ENCODE measurements at regions not wholly inside any gene's neighbourhood (a gene's known extent, or its start where the extent isn't known, plus 50 kb on each side); places are given as distances from the start of the nearest gene placed in this dataset.
A peak's percentile ranks its signal among the peaks of the same experiment; 100 is the strongest.

GRCh38 chr20:22288156-22288555, 296.2 kb downstream of the FOXA2 start:
- TF ChIP-seq CTCF (IDR thresholded peaks at IDR 0.05), result no peak
- H3K27ac ChIP-seq, result no peak overlapping the region
- no peaks in the 10 kb centered on the region for H3K36me3 ChIP-seq
- peaks cover 20% of the 10 kb centered on the region for H3K27me3 ChIP-seq
- peak; percentile 11 for ATAC-seq
- no peaks in the 10 kb centered on the region for H3K9me3 ChIP-seq
- WGBS, 2 donors (ENCODE audit: low coverage in 1 of 2), result 82 to 89% methylated on average over 3 to 5 of the region's 5 CpGs
- no peaks in the 10 kb centered on the region for H3K4me1 ChIP-seq
- no peak overlapping the region for H3K4me3 ChIP-seq

- Histone ChIP-seq H3K36me3 (no peaks in the 10 kb centered on the region), H3K4me1 (no peaks in the 10 kb centered on the region), H3K9me3 (no peaks in the 10 kb centered on the region), H3K27ac (no peak overlapping the region), H3K27me3 (peaks cover 10% of the 10 kb centered on the region), H3K4me3 (no peak overlapping the region)
- no peak for TF ChIP-seq POLR2AphosphoS5 (IDR thresholded peaks at IDR 0.05)
- TF ChIP-seq POLR2A (IDR thresholded peaks at IDR 0.05), result no peak
- TF ChIP-seq EP300 (IDR thresholded peaks at IDR 0.05), result no peak
- TF ChIP-seq CTCF (IDR thresholded peaks at IDR 0.05), result no peak
- no peak for ATAC-seq
- WGBS, 2 donors (ENCODE audit: low coverage in 1 of 2), result 8 to 60% methylated on average over 1 of the region's 1 CpG
Observed at GRCh38 chr20:22285555-22285954, 298.8 kb downstream of the FOXA2 start.

GRCh38 chr20:22282696-22283095, 301.7 kb downstream of the FOXA2 start:
- TF ChIP-seq CTCF (IDR thresholded peaks at IDR 0.05) (no peak), EP300 (IDR thresholded peaks at IDR 0.05) (no peak), POLR2AphosphoS5 (IDR thresholded peaks at IDR 0.05) (no peak), POLR2A (IDR thresholded peaks at IDR 0.05) (no peak)
- Histone ChIP-seq H3K4me3 (no peak overlapping the region), H3K9me3 (no peaks in the 10 kb centered on the region), H3K36me3 (no peaks in the 10 kb centered on the region), H3K27me3 (no peaks in the 10 kb centered on the region), H3K4me1 (no peaks in the 10 kb centered on the region), H3K27ac (no peak overlapping the region)
- 73 to 87% methylated on average over 3 of the region's 3 CpGs for WGBS, 2 donors (ENCODE audit: low coverage in 1 of 2)
- no peak for ATAC-seq

GRCh38 chr20:22274330-22274729, 310.0 kb downstream of the FOXA2 start:
- H3K4me1 ChIP-seq, result no peaks in the 10 kb centered on the region
- H3K27me3 ChIP-seq, result peaks cover 13% of the 10 kb centered on the region
- no peaks in the 10 kb centered on the region for H3K9me3 ChIP-seq
- H3K4me3 ChIP-seq, result no peak overlapping the region
- no peak overlapping the region for H3K27ac ChIP-seq
- TF ChIP-seq EP300 (IDR thresholded peaks at IDR 0.05) (no peak), CTCF (IDR thresholded peaks at IDR 0.05) (no peak), POLR2A (IDR thresholded peaks at IDR 0.05) (no peak), POLR2AphosphoS5 (IDR thresholded peaks at IDR 0.05) (no peak)
- H3K36me3 ChIP-seq, result no peaks in the 10 kb centered on the region
- ATAC-seq, result no peak
- WGBS, 2 donors (ENCODE audit: low coverage in 1 of 2), result 67 to 91% methylated on average over 4 of the region's 4 CpGs

GRCh38 chr20:22268675-22269074, 315.7 kb downstream of the FOXA2 start:
- WGBS, 2 donors (ENCODE audit: low coverage in 1 of 2), result 73 to 89% methylated on average over 2 of the region's 2 CpGs
- H3K9me3 ChIP-seq, result no peaks in the 10 kb centered on the region
- H3K4me3 ChIP-seq, result no peak overlapping the region
- TF ChIP-seq POLR2A (IDR thresholded peaks at IDR 0.05), result no peak
- no peak for TF ChIP-seq CTCF (IDR thresholded peaks at IDR 0.05)
- TF ChIP-seq POLR2AphosphoS5 (IDR thresholded peaks at IDR 0.05), result no peak
- no peak for TF ChIP-seq EP300 (IDR thresholded peaks at IDR 0.05)
- H3K27ac ChIP-seq, result no peak overlapping the region
- no peak for ATAC-seq
- H3K4me1 ChIP-seq, result no peaks in the 10 kb centered on the region
- peaks cover 4% of the 10 kb centered on the region for H3K27me3 ChIP-seq
- no peaks in the 10 kb centered on the region for H3K36me3 ChIP-seq
